CD4-positive, alpha-beta T cell treated with Interleukin-4 for 4 hours (primary cell): ENCODE measurements at regions not wholly inside any gene's neighbourhood (a gene's known extent, or its start where the extent isn't known, plus 50 kb on each side); places are given as distances from the start of the nearest gene placed in this dataset.
"Not testable (repeated sequence)": the region's sequence is repeated elsewhere in the genome, so short reads cannot be mapped to it uniquely, and the experiment has no call there.

Experiments used
- DNase-seq: peaks from one replicate; pipeline ENCODE4 v3.0.0-alpha.2; 2020

GRCh38 chr13:57784633-57785032 lies 153.1 kb downstream of the PCDH17 start:
- DNase-seq: no peak

DNA sequence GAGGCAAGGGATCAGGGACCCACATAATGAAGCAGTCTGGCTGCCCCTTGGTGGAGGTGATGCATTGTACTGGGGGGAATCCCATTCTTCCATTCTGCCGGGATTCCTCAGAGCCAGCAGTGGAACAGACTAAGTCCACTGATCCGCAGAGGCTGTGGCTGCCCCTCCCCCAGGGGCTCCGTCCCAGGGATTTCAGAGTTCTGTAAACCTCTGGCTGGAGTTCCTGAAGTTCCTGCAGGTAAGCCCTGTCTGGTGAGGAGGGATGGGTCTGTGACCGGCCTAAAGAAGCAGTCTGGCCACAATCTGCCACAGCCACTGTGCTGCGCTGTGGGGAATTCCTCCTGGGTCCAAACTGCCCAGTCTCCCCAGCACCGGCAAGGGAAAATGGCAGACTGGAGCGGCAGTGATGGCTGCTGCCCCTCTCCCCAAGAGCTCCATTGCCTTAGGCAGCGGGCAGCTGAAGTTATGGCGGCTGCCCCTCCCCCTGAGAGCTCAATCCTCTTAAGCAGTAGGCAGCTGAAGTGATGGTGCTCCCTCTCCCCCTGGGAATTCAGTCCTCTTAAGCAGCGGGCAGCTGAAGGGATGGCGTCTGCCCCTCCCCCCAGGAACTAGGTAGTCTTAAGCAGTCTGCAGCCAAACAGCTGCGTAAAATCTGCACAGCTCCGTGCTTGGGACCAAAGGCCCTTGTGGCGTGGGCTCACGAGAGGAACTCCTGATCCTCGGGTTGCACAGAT lies 155.7 kb downstream of the PCDH17 start:
- no peak for DNase-seq

DNA sequence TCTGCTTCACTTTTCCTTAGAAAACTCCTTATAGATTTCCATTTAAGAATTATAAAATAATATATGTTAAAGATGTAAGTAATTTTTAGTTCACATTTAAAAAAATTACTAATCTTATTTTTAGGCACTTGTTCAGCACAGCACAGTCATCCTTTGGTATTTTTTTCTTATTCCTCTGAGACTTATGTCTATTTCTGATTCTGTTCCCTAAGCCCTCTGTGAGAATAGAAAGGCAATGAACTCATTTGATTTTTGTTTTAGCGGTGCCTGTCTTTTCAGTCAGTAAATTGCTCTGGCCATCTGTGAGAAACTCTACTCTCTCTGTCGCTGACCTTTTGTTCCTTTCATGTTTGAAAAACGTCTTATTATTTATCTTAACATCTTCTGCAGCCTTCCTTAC lies 168.1 kb downstream of the PCDH17 start:
- no peak for DNase-seq

DNA sequence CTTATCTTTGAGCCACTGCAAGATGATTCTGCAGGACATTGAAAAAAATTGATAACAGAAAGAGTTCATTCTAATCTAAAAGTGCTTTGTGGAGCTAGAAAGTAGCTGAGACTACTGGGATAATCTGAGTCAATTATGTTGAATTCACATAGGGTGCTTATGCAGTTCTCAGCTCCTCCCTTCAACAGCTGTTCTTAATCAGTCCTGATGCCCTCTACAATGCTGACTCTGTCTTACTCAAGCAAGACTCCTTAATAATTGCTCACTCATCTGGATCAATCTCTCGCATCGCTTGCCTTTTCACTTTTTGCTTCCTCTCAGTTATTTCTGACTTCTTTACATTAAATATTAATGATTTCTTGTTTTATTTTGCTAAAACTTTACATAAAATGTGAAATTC lies 182.1 kb downstream of the PCDH17 start:
- no peak for DNase-seq

- DNase-seq: no peak
These were observed 184.1 kb downstream of the PCDH17 start for GRCh38 chr13:57815600-57815999.

DNA sequence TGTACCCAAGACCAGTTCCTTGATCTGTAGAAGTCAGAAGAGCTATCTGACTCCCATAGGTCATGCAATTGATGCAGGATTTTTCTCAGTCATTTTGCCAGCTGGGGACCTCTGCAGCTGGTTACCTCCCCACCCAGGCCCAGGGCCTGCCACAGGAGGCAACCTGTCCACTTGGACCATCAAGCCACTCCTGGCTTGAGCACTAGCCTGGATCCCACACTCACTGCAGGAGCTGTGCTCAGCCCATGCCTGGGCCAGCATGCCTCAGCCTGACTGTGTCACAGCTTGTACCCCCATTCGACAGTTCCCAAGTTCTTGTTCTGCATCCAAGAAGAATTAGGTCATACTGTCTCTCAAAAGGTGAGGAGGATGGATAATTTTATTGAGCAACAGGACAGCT lies 189.4 kb downstream of the PCDH17 start:
- DNase-seq: no peak

DNA sequence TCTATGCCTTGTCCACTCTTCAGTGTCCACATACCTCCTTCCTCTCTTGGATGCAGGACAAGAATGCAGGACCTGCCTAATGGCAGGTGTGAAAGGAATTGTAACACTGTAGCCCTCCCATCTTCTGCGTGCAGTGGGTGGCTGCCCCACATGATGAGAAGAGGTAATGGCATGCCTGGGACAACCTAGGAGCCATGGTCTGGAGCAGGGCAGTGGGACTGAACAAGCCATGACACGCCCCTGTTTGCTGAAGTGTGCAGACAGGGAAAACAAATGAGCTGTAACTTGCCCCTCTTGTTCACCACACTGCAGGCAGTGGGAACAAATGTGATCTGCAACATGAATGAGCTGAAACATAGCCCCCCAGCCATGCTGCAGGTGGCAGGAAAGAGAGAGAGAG lies 192.2 kb downstream of the PCDH17 start:
- no peak for DNase-seq

GRCh38 chr13:57824121-57824520 lies 192.6 kb downstream of the PCDH17 start:
- no peak for DNase-seq

DNA sequence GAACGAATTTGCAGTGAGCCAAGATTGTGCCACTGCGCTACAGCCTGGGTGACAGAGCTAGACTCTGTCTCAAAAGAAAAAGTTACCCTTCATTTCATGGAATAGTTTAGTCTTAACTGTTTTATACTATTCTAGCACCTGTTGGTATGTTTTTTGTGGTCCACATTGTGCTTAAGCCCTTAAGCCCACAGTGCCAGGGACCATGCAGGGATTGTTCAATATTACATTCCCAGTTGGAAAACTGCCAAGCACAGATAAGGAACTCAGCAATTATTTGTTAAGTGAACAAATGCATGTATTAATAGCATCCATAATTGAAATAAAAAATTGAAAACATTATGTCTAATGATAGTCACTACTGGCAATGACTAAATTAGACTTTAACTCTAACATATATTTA lies 193.5 kb downstream of the PCDH17 start:
- no peak for DNase-seq

- DNase-seq: no peak
These were observed 198.0 kb downstream of the PCDH17 start for GRCh38 chr13:57829496-57829895.

DNA sequence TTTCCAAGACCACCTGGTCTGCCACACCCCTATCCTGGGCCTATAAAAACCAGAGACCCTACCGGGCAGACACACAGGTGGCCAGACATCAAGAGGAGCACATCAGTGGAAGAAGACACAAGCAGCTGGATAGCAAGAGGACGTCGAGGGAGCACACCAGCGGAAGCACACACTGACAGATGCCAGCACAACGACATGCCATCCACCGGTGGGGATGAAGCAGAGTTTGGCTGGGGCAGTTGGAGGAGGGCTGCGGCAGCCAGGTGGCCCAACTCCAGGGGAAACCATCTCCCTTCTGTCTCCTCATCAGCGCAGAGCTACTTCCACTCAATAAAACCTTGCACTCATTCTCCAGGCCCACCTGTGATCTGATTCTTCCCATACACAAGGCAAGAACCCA lies 200.6 kb downstream of the PCDH17 start:
- DNase-seq: no peak

GRCh38 chr13:57837801-57838200 lies 206.3 kb downstream of the PCDH17 start:
- DNase-seq: no peak

DNA sequence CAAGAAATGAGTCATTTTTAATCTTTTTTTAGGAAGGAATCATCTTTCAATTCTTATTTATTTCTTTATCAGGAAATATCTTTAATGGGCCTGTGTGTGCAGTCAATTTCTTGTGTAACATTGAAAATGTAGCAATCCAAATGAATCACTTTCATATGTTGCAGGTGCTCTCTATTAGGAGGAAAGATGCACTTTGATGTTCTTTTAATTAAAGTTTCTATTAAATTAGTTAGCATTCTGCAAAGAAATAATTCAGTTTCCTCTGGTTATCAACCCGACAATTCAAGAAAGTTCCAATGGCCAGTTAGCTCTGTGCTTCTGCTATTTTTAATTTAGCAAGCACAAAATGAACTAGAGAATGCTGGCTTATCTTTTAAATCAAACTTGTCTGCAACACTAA lies 212.0 kb downstream of the PCDH17 start:
- DNase-seq: no peak

GRCh38 chr13:57846600-57847173 lies 215.1 kb downstream of the PCDH17 start:
- DNase-seq: no peak

- DNase-seq: no peak
These were observed 226.4 kb downstream of the PCDH17 start for GRCh38 chr13:57857945-57858344.

- no peak for DNase-seq
These were observed 226.8 kb downstream of the PCDH17 start for GRCh38 chr13:57858376-57858775.

- no peak for DNase-seq
These were observed 231.3 kb downstream of the PCDH17 start for GRCh38 chr13:57862879-57863278.

DNA sequence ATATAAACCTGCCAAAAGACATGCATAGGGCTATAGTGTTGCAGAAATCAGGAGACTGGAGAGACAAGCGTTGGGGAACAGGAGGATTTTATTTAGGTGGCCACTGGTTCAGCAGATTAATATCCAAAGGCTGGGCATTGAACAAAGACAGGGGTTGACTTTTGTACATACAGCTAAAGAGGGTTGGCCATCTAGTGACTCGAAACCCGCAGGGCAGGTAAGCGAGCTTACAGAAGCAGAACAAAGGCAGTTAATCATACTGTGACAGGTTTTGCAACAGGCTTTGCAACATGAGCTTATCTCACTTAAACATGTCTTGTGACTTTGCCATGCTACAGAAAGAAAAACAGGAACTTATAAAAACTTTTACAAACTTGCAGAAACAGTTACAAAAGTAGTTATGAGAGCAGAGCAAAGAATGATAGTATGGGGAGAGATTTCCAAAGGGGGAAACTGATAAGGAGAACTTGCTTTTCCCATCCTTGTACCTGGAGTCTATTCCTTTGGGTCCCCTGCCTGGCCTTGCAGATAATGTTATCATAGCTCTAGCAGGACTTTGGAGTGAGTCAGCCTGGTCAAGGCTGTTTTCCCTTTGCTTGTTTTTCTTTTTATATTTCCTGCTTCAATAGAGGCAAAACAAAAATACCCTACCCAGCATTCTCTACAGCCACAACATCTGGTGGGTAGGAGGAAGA lies 234.2 kb downstream of the PCDH17 start:
- no peak for DNase-seq

DNA sequence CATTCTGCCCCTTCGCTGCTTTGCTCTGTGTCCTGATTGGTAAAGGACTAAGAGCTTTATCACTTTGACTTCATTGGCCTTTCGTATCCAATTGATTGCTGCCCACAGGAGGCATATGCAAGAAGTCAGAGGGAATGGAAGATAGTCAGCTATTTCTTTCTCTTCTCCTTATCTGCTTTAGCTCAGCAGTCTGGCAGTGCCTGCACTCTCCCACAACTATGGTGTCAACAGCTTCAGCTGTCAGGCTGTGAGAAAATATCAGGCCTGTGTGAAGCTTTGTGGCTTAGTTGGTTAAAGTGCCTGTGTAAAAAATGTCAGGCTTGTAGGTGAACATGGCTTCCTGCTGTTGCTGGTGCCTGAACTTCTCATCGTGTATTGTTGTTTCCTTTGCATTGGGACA lies 243.0 kb downstream of the PCDH17 start:
- no peak for DNase-seq

GRCh38 chr13:57877601-57878000 lies 246.1 kb downstream of the PCDH17 start:
- DNase-seq: no peak

DNA sequence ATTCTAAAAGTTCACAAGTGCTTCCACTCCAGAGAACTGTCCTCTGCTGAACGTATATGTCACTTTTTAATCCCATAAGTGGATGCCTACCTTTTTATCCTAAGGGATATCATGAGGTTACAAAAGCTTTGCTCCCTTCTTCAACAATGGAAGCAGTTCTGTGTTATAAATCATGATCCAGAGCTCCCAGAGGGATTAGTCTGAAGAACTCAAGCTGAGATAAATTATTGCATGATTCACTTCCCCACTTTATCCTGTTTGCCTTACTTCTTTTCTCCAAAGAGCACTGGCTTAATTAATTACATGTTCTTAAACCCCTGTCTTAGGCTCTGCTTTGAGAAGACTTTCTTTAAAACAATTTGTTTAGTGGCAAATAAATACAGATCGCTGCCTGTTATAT lies 246.7 kb downstream of the PCDH17 start:
- DNase-seq: no peak

- no peak for DNase-seq
These were observed 265.7 kb downstream of the PCDH17 start for GRCh38 chr13:57897225-57897624.

DNA sequence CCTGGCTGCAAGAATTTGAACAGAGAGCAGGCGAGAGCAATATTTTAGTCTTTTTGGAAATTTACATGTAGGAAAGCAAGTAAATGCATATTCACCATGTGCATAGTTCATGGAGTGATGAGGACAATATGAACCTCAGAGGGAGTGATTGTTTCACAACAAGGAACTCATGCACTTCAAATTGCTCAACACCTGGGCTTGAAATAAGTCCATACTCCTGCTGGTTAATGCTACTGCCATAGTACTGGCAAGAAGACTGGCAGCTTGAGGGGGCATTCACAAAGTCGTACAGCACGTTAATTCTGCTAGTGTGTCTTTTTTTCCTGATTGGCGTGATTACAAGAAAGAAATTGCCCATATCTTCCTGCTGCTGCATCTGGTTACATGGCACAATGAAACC lies 267.6 kb downstream of the PCDH17 start:
- DNase-seq: no peak

DNA sequence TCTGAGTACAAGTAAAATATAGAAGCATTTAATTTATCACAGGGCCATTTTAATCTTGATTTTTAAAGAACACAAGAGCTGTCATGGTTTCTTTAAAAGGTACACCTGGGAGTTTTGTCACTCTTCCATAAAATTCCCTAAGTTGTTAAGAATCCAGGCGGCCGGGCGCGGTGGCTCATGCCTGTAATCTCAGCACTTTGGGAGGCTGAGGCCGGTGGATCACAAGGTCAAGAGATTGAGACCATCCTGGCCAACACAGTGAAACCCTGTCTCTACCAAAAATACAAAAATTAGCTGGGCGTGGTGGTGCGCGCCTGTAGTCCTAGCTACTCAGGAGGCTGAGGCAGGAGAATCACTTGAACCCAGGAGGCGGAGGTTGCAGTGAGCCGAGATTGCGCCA lies 278.3 kb downstream of the PCDH17 start:
- not testable (repeated sequence) for DNase-seq
